ENCODE measurements at regions not wholly inside any gene's neighbourhood (a gene's known extent, or its start where the extent isn't known, plus 50 kb on each side); places are given as distances from the start of the nearest gene placed in this dataset.

DNA sequence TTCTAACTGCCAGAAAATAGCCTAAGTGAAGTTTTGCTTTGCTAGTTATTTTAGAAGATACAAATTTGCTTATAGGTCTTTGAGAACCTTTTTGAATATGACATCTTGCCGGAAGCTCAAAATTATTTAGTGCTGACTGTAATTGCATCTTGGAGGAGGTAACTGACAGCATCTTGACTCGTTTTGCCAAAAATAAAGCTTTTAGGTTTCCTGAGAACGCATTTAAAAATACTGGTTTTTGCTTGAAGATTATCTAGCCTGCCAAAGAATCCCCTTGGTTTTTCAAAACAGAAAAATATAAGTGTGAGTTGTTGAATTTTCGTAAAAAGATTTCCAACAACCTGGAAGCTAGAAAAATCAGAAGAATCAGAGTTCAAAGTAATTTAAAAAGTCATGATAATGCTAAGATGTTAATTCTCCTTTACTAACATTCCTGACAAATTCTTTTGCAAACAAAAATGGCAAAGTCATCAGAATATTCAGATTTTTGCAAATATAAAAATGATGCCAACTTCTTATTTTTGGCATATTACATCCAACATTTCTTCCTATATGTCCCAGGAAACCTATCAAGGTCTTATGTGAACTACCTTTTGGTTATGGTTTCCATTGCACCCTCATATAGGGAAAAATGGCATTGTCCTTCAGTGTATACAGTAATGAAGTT lies 178.0 kb upstream of the SLC8A1 start:
- H3K27me3 ChIP-seq (ENCODE audit: control insufficient read depth in 1 of 2, insufficient read depth in 2 of 2, low read length in 2 of 2) = no peaks in the 10 kb centered on the region
- H3K27ac ChIP-seq (ENCODE audit: low read depth, low read length) = no peak overlapping the region

DNA sequence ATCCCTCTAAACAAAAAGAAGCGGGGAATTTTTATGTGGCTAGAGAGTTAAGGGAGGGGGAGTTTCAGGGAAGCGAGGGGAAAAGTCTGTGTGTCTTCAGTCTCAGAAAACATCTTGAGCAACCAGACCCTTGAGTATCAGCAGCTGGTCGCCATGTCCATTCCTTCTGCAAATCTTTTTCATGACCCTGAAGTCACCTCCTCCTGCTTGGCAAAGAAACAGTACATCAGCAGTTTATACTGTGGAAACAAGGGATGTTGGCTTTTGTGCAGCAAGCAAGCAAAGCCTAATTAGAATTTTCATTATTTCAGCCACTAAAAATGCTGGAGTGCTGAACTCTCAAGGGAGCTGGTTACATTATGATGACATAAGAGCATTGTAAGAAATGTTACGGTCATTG lies 187.4 kb upstream of the SLC8A1 start:
- H3K27ac ChIP-seq (ENCODE audit: low read depth, low read length) = no peak overlapping the region
- no peak overlapping the region for H3K4me3 ChIP-seq (ENCODE audit: low read depth in 1 of 2, low read length in 2 of 2)
- H3K27me3 ChIP-seq (ENCODE audit: control insufficient read depth in 1 of 2, insufficient read depth in 2 of 2, low read length in 2 of 2) = no peaks in the 10 kb centered on the region
- no peaks in the 10 kb centered on the region for H3K36me3 ChIP-seq (ENCODE audit: control insufficient read depth in 1 of 2, insufficient read depth in 2 of 2, low read length in 2 of 2)
- no peaks in the 10 kb centered on the region for H3K9me3 ChIP-seq (ENCODE audit: control insufficient read depth in 1 of 2, low read length in 2 of 2)
- no peak overlapping the region for H3K9ac ChIP-seq (ENCODE audit: low read depth in 1 of 2, low read length in 2 of 2)
- no peaks in the 10 kb centered on the region for H3K4me1 ChIP-seq (ENCODE audit: control insufficient read depth in 1 of 2, insufficient read depth in 2 of 2, low read length in 2 of 2)

More for the DNA sequence above, 178.0 kb upstream of the SLC8A1 start:
- H3K4me1 ChIP-seq (ENCODE audit: control insufficient read depth in 1 of 2, insufficient read depth in 2 of 2, low read length in 2 of 2) = no peaks in the 10 kb centered on the region
- H3K9ac ChIP-seq (ENCODE audit: low read depth in 1 of 2, low read length in 2 of 2) = no peak overlapping the region
- H3K9me3 ChIP-seq (ENCODE audit: control insufficient read depth in 1 of 2, low read length in 2 of 2) = no peaks in the 10 kb centered on the region
- H3K4me3 ChIP-seq (ENCODE audit: low read depth in 1 of 2, low read length in 2 of 2) = no peak overlapping the region
- no peaks in the 10 kb centered on the region for H3K36me3 ChIP-seq (ENCODE audit: control insufficient read depth in 1 of 2, insufficient read depth in 2 of 2, low read length in 2 of 2)

DNA sequence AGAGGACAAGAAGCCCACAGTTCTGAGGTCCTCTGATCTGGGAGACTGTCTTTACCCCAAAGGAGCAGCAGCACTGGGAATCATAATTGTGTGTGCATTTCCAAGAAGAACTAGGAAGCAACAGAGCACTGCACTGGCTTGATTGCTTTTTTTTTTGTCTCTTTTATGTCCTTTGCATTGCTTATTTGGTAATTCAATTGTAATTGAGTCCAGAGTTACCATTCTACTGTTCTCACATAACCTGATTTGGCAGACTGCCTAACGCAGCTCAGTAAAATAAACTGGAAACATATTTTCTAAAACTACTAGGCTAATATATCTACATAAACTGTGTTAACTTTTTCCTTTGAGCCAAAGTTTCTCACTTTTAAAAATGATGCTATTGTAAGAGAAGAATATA lies 190.3 kb upstream of the SLC8A1 start:
- H3K9ac ChIP-seq (ENCODE audit: low read depth in 1 of 2, low read length in 2 of 2) = no peak overlapping the region
- H3K36me3 ChIP-seq (ENCODE audit: control insufficient read depth in 1 of 2, insufficient read depth in 2 of 2, low read length in 2 of 2) = no peaks in the 10 kb centered on the region
- H3K4me3 ChIP-seq (ENCODE audit: low read depth in 1 of 2, low read length in 2 of 2) = no peak overlapping the region
- H3K27me3 ChIP-seq (ENCODE audit: control insufficient read depth in 1 of 2, insufficient read depth in 2 of 2, low read length in 2 of 2) = no peaks in the 10 kb centered on the region
- H3K9me3 ChIP-seq (ENCODE audit: control insufficient read depth in 1 of 2, low read length in 2 of 2) = no peaks in the 10 kb centered on the region
- H3K27ac ChIP-seq (ENCODE audit: low read depth, low read length) = no peak overlapping the region
- H3K4me1 ChIP-seq (ENCODE audit: control insufficient read depth in 1 of 2, insufficient read depth in 2 of 2, low read length in 2 of 2) = no peaks in the 10 kb centered on the region

DNA sequence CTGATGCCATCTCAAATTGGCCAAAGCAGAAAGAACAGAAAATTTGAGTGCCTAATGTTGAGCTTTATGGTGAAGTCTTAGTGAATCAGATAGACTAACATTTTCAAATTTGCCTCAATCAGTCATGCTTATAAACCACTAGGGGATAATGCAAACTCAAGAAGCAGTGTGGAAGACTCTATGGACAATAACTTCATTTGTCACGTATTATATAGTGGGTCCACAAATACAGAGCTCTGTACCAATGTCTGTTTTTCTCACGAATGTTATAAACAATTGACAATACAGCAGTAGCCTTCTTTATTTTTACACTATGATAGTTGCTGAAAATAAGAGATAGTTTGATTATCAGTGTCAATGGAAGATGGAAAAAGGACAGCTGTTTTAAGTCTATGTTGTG lies 190.8 kb upstream of the SLC8A1 start:
- Histone ChIP-seq H3K9me3 (ENCODE audit: control insufficient read depth in 1 of 2, low read length in 2 of 2) (no peaks in the 10 kb centered on the region), H3K36me3 (ENCODE audit: control insufficient read depth in 1 of 2, insufficient read depth in 2 of 2, low read length in 2 of 2) (no peaks in the 10 kb centered on the region), H3K27me3 (ENCODE audit: control insufficient read depth in 1 of 2, insufficient read depth in 2 of 2, low read length in 2 of 2) (no peaks in the 10 kb centered on the region), H3K9ac (ENCODE audit: low read depth in 1 of 2, low read length in 2 of 2) (no peak overlapping the region), H3K4me3 (ENCODE audit: low read depth in 1 of 2, low read length in 2 of 2) (no peak overlapping the region), H3K4me1 (ENCODE audit: control insufficient read depth in 1 of 2, insufficient read depth in 2 of 2, low read length in 2 of 2) (no peaks in the 10 kb centered on the region), H3K27ac (ENCODE audit: low read depth, low read length) (no peak overlapping the region)

DNA sequence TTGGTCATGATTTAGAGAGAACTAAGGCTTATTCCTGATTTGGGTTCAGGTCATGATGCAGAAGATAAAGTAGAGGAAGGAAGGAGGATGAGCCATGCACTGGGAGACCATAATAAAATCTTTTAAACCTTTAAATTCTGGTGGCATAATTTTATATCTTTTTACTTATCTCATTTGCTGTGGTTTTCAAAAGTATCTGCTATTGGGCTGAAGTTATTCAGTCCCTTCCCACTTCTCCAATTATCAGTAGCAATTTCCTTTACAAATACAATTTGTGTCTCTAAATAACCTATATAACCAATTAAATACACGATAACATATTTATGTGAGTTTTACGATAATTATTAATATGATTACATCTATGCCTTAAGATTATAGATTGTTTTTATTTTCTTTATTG lies 194.8 kb upstream of the SLC8A1 start:
- H3K27ac ChIP-seq (ENCODE audit: low read depth, low read length) = no peak overlapping the region
- H3K27me3 ChIP-seq (ENCODE audit: control insufficient read depth in 1 of 2, insufficient read depth in 2 of 2, low read length in 2 of 2) = no peaks in the 10 kb centered on the region
- no peak overlapping the region for H3K4me3 ChIP-seq (ENCODE audit: low read depth in 1 of 2, low read length in 2 of 2)
- H3K4me1 ChIP-seq (ENCODE audit: control insufficient read depth in 1 of 2, insufficient read depth in 2 of 2, low read length in 2 of 2) = no peaks in the 10 kb centered on the region
- H3K36me3 ChIP-seq (ENCODE audit: control insufficient read depth in 1 of 2, insufficient read depth in 2 of 2, low read length in 2 of 2) = no peaks in the 10 kb centered on the region
- no peak overlapping the region for H3K9ac ChIP-seq (ENCODE audit: low read depth in 1 of 2, low read length in 2 of 2)
- H3K9me3 ChIP-seq (ENCODE audit: control insufficient read depth in 1 of 2, low read length in 2 of 2) = no peaks in the 10 kb centered on the region

DNA sequence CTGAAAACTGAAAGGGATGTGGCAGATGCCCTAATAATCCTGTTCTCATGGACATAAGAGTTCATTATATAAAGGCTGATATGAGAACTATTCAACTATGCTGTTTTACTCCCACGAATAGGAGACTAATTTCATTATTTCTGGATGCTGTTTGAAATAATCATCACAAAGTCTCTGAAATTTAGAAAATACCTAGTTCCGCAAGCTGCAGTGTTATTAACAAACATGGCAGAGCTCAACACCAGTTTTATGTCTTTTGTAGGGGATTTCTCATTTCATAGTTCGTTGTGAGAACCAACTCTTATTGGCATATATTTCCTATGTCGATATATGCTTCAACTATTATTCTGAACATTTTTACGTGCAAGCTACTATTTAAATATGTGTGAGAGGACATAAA lies 200.3 kb upstream of the SLC8A1 start:
- Histone ChIP-seq H3K9me3 (ENCODE audit: control insufficient read depth in 1 of 2, low read length in 2 of 2) (no peaks in the 10 kb centered on the region), H3K27ac (ENCODE audit: low read depth, low read length) (no peak overlapping the region), H3K4me3 (ENCODE audit: low read depth in 1 of 2, low read length in 2 of 2) (no peak overlapping the region), H3K9ac (ENCODE audit: low read depth in 1 of 2, low read length in 2 of 2) (no peak overlapping the region), H3K4me1 (ENCODE audit: control insufficient read depth in 1 of 2, insufficient read depth in 2 of 2, low read length in 2 of 2) (no peaks in the 10 kb centered on the region), H3K27me3 (ENCODE audit: control insufficient read depth in 1 of 2, insufficient read depth in 2 of 2, low read length in 2 of 2) (no peaks in the 10 kb centered on the region), H3K36me3 (ENCODE audit: control insufficient read depth in 1 of 2, insufficient read depth in 2 of 2, low read length in 2 of 2) (no peaks in the 10 kb centered on the region)

DNA sequence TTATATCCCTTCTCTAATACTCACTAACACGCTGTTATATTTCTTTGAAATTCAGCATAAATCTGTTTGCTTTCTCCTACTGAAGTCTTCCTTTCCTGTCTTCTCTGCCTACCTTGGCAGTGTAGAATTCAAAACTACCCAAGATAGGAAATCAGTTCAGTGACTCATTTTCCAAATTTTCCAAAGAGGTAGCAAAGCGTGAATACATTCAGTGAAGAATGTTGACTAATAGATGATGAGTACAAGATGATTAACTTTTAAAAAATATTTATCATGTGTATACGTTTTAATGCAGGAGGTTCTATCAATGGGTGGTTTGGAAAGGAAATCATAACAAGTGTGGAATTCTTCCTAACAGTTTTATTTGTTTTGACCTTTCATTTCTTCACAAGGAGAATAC lies 201.9 kb upstream of the SLC8A1 start:
- Histone ChIP-seq H3K4me3 (ENCODE audit: low read depth in 1 of 2, low read length in 2 of 2) (no peak overlapping the region), H3K4me1 (ENCODE audit: control insufficient read depth in 1 of 2, insufficient read depth in 2 of 2, low read length in 2 of 2) (no peaks in the 10 kb centered on the region), H3K9me3 (ENCODE audit: control insufficient read depth in 1 of 2, low read length in 2 of 2) (no peaks in the 10 kb centered on the region), H3K36me3 (ENCODE audit: control insufficient read depth in 1 of 2, insufficient read depth in 2 of 2, low read length in 2 of 2) (no peaks in the 10 kb centered on the region), H3K27ac (ENCODE audit: low read depth, low read length) (no peak overlapping the region), H3K27me3 (ENCODE audit: control insufficient read depth in 1 of 2, insufficient read depth in 2 of 2, low read length in 2 of 2) (no peaks in the 10 kb centered on the region), H3K9ac (ENCODE audit: low read depth in 1 of 2, low read length in 2 of 2) (no peak overlapping the region)

DNA sequence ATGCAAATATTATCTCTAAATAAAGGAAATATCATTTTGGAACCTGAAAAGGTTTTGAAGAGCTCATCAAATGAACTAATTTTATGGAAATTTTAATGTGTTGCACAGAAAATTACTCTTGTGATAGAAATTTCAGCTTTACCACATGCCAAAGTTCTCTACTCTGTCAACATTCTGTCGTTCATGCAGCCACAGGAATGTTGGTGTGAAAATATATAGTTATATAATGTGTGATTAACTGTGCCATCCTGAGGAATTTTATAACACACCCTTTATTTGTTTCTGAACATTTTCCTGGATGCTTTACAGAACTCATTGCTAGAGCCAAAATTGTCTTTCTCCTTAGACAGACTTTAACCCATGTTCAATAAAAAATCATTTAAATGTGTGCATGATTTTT lies 202.5 kb upstream of the SLC8A1 start:
- no peaks in the 10 kb centered on the region for H3K9me3 ChIP-seq (ENCODE audit: control insufficient read depth in 1 of 2, low read length in 2 of 2)
- H3K36me3 ChIP-seq (ENCODE audit: control insufficient read depth in 1 of 2, insufficient read depth in 2 of 2, low read length in 2 of 2) = no peaks in the 10 kb centered on the region
- H3K27ac ChIP-seq (ENCODE audit: low read depth, low read length) = no peak overlapping the region
- no peak overlapping the region for H3K4me3 ChIP-seq (ENCODE audit: low read depth in 1 of 2, low read length in 2 of 2)
- H3K4me1 ChIP-seq (ENCODE audit: control insufficient read depth in 1 of 2, insufficient read depth in 2 of 2, low read length in 2 of 2) = no peaks in the 10 kb centered on the region
- no peak overlapping the region for H3K9ac ChIP-seq (ENCODE audit: low read depth in 1 of 2, low read length in 2 of 2)
- no peaks in the 10 kb centered on the region for H3K27me3 ChIP-seq (ENCODE audit: control insufficient read depth in 1 of 2, insufficient read depth in 2 of 2, low read length in 2 of 2)

DNA sequence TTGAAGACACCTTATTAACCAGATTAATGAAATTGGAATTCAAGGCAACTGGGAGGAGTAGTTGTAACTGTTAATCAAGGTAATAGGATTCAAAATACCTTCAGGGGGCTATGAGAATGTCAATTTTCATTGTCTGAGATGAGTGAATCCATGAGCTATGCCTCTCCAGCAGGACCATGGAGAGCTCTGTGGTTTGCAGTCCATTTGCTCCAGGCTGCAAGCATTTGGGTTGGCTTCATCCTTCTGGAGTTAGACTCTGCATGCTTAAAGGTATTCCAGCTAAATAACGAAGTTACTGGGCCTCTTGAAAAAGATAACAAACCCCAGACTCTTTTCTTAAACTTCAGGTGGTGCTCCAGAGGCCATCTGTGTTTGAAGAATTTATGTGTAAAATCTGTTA lies 207.1 kb upstream of the SLC8A1 start:
- Histone ChIP-seq H3K4me3 (ENCODE audit: low read depth in 1 of 2, low read length in 2 of 2) (no peak overlapping the region), H3K36me3 (ENCODE audit: control insufficient read depth in 1 of 2, insufficient read depth in 2 of 2, low read length in 2 of 2) (no peaks in the 10 kb centered on the region), H3K4me1 (ENCODE audit: control insufficient read depth in 1 of 2, insufficient read depth in 2 of 2, low read length in 2 of 2) (no peaks in the 10 kb centered on the region), H3K9ac (ENCODE audit: low read depth in 1 of 2, low read length in 2 of 2) (no peak overlapping the region), H3K9me3 (ENCODE audit: control insufficient read depth in 1 of 2, low read length in 2 of 2) (no peaks in the 10 kb centered on the region), H3K27me3 (ENCODE audit: control insufficient read depth in 1 of 2, insufficient read depth in 2 of 2, low read length in 2 of 2) (no peaks in the 10 kb centered on the region), H3K27ac (ENCODE audit: low read depth, low read length) (no peak overlapping the region)

DNA sequence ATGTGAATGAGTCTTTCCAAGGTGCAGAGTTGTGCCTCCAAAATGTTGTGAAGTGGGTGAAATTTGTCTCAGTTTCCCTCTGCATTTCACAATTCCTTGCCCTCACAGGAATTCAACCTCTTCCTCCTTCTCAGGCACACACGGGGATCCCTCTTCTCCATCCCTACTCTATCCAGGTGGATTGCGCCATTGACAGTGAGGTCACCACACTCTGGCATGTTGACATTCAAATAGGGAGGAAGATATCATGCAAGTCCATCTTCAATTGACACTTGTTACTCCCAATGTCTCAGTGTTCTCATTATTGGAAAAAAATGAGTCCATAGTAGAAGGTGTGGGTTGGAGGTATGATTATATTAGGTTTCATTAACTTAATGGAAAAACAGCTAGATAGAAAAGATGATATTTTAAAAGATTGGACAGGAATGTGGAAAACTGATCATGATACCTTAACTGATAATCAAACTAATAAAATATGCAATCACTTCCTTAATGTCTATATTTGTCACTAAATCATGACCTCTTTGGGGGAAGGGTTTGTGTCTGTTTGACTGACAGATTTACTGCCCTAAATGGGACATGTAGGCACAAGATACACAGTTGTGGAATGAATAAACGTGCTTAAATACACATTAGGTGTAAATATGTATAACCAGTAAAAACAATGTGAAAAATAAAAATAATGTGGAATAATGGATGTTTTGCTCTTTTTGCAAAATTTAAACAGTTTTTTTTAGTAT lies 213.8 kb upstream of the SLC8A1 start:
- Histone ChIP-seq H3K36me3 (ENCODE audit: control insufficient read depth in 1 of 2, insufficient read depth in 2 of 2, low read length in 2 of 2) (no peaks in the 10 kb centered on the region), H3K4me3 (ENCODE audit: low read depth in 1 of 2, low read length in 2 of 2) (no peak overlapping the region), H3K4me1 (ENCODE audit: control insufficient read depth in 1 of 2, insufficient read depth in 2 of 2, low read length in 2 of 2) (no peaks in the 10 kb centered on the region), H3K9me3 (ENCODE audit: control insufficient read depth in 1 of 2, low read length in 2 of 2) (no peaks in the 10 kb centered on the region), H3K27ac (ENCODE audit: low read depth, low read length) (no peak overlapping the region), H3K9ac (ENCODE audit: low read depth in 1 of 2, low read length in 2 of 2) (no peak overlapping the region), H3K27me3 (ENCODE audit: control insufficient read depth in 1 of 2, insufficient read depth in 2 of 2, low read length in 2 of 2) (no peaks in the 10 kb centered on the region)
